ENCODE measurements at regions not wholly inside any gene's neighbourhood (a gene's known extent, or its start where the extent isn't known, plus 50 kb on each side); places are given as distances from the start of the nearest gene placed in this dataset.

GRCh38 chr11:17154409-17155159 lies 53.2 kb downstream of the PIK3C2A start:
- Histone ChIP-seq H3K36me3 (ENCODE audit: control insufficient read depth in 2 of 2, extremely low read depth in 1 of 2, insufficient read depth in 2 of 2, low read length in 2 of 2) (peaks cover 0 to 6% of the 10 kb centered on the region in 2 experiments), H3K79me2 (ENCODE audit: control insufficient read depth, insufficient read depth, low read length) (peaks cover 37% of the 10 kb centered on the region), H2AFZ (ENCODE audit: control insufficient read depth, low read length) (no peak overlapping the region), H3K9me1 (ENCODE audit: control insufficient read depth, extremely low read depth, insufficient read depth, low read length) (peaks cover 2% of the 10 kb centered on the region), H3K4me2 (ENCODE audit: control insufficient read depth, extremely low read depth, insufficient read depth, low read depth, low read length) (no peak overlapping the region), H3K9ac (ENCODE audit: control insufficient read depth, extremely low read depth, insufficient read depth, low read length) (no peak overlapping the region), H4K20me1 (ENCODE audit: control insufficient read depth, extremely low read depth, insufficient read depth, low read length) (no peaks in the 10 kb centered on the region), H3K9me3 (ENCODE audit: control insufficient read depth, low read depth, low read length) (no peaks in the 10 kb centered on the region), H3K27me3 (ENCODE audit: control insufficient read depth, extremely low read depth, insufficient read depth, low read length) (no peaks in the 10 kb centered on the region), H3K4me3 (ENCODE audit: control insufficient read depth in 2 of 3, extremely low read depth in 1 of 3, insufficient read depth in 2 of 3, low read depth in 1 of 3, low read length in 3 of 3) (no peak overlapping the region), H3K4me1 (ENCODE audit: control insufficient read depth, extremely low read depth, insufficient read depth, low read length) (no peaks in the 10 kb centered on the region), H3K27ac (ENCODE audit: control insufficient read depth, insufficient read depth, low read length) (no peak overlapping the region)
- TF ChIP-seq EZH2 (IDR thresholded peaks at IDR 0.05; ENCODE audit: low read length) (no peak), CTCF (optimal IDR thresholded peaks at IDR 0.05 in 1 of 3, IDR thresholded peaks at IDR 0.05 in 1 of 3, conservative IDR thresholded peaks at IDR 0.05 in 1 of 3; ENCODE audit: extremely low read depth in 1 of 3, insufficient read depth in 2 of 3, low read length in 3 of 3) (no peak)
- dilution Hi-C loops (cut with MboI; ENCODE audit: extremely low pct_ligation_motif_present, low sequenced_read_pairs), result no loop called here
- DNase-seq (ENCODE audit: low read depth, low spot score) (no peak), FAIRE-seq (no peak)

- FAIRE-seq, result no peak
- peaks cover 0 to 5% of the 10 kb centered on the region in 2 experiments for H3K36me3 ChIP-seq (ENCODE audit: control insufficient read depth in 2 of 2, extremely low read depth in 1 of 2, insufficient read depth in 2 of 2, low read length in 2 of 2)
- no peaks in the 10 kb centered on the region for H3K27me3 ChIP-seq (ENCODE audit: control insufficient read depth, extremely low read depth, insufficient read depth, low read length)
Measured at GRCh38 chr11:17153757-17154156, 54.0 kb downstream of the PIK3C2A start.

More at GRCh38 chr11:17153757-17154156, 54.0 kb downstream of the PIK3C2A start:
- Histone ChIP-seq H3K27ac (ENCODE audit: control insufficient read depth, insufficient read depth, low read length) (no peak overlapping the region), H3K4me1 (ENCODE audit: control insufficient read depth, extremely low read depth, insufficient read depth, low read length) (no peaks in the 10 kb centered on the region), H3K4me2 (ENCODE audit: control insufficient read depth, extremely low read depth, insufficient read depth, low read depth, low read length) (no peak overlapping the region), H4K20me1 (ENCODE audit: control insufficient read depth, extremely low read depth, insufficient read depth, low read length) (no peaks in the 10 kb centered on the region), H3K9me1 (ENCODE audit: control insufficient read depth, extremely low read depth, insufficient read depth, low read length) (peaks cover 2% of the 10 kb centered on the region), H3K9ac (ENCODE audit: control insufficient read depth, extremely low read depth, insufficient read depth, low read length) (no peak overlapping the region), H3K9me3 (ENCODE audit: control insufficient read depth, low read depth, low read length) (no peaks in the 10 kb centered on the region), H2AFZ (ENCODE audit: control insufficient read depth, low read length) (no peak overlapping the region), H3K4me3 (ENCODE audit: control insufficient read depth in 2 of 3, extremely low read depth in 1 of 3, insufficient read depth in 2 of 3, low read depth in 1 of 3, low read length in 3 of 3) (no peak overlapping the region), H3K79me2 (ENCODE audit: control insufficient read depth, insufficient read depth, low read length) (peaks cover 30% of the 10 kb centered on the region)
- TF ChIP-seq EZH2 (IDR thresholded peaks at IDR 0.05; ENCODE audit: low read length) (no peak), CTCF (optimal IDR thresholded peaks at IDR 0.05 in 1 of 3, IDR thresholded peaks at IDR 0.05 in 1 of 3, conservative IDR thresholded peaks at IDR 0.05 in 1 of 3; ENCODE audit: extremely low read depth in 1 of 3, insufficient read depth in 2 of 3, low read length in 3 of 3) (no peak)
- dilution Hi-C loops (cut with MboI; ENCODE audit: extremely low pct_ligation_motif_present, low sequenced_read_pairs), result no loop called here
- DNase-seq (ENCODE audit: low read depth, low spot score), result no peak
